Neuron (in vitro differentiated cells): ENCODE measurements at regions not wholly inside any gene's neighbourhood (a gene's known extent, or its start where the extent isn't known, plus 50 kb on each side); places are given as distances from the start of the nearest gene placed in this dataset.

Source experiments
- H2AFZ ChIP-seq: one replicate; pipeline ENCODE4 v1.6.1; 2013; ENCODE audit warnings: low read depth, mild to moderate bottlenecking, inconsistent platforms, low read length, moderate library complexity
- H3K27me3 ChIP-seq: one replicate; pipeline ENCODE4 v1.6.1; 2013; ENCODE audit warnings: low read length; ENCODE audit not compliant: insufficient read depth
- H3K36me3 ChIP-seq: one replicate; pipeline ENCODE4 v1.6.1; 2013; ENCODE audit warnings: low read length; ENCODE audit not compliant: insufficient read depth
- H3K4me1 ChIP-seq: one replicate; pipeline ENCODE4 v1.6.1; 2013; ENCODE audit warnings: low read length; ENCODE audit not compliant: insufficient read depth
- H3K4me3 ChIP-seq: 2 replicates; pipeline ENCODE4 v1.5.1; 2013; ENCODE audit warnings: mild to moderate bottlenecking, low read length, moderate library complexity
- H3K9me3 ChIP-seq: one replicate; pipeline ENCODE4 v1.6.1; 2013; ENCODE audit warnings: low read length

DNA sequence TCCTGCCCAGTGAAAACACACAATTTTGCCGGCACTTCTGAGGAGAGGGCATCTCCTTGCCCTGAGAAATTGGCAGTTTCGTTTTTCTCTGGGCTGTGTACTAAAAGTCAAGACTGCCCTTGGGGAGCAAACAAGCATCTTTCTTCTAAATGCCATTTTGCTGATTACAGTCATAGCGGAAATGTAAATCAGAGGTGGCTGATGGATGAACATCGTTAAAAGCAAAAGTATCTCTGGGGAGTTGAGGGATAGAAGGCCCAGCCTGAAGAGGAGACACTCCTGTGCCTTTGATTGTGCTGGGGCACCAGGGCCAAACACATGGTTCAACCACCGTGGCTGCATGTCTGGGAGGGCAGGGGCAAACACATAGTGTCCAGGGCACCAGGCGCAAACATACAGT lies 49.8 kb downstream of the ABCC12 start:
- Histone ChIP-seq H3K36me3 (no peaks in the 10 kb centered on the region), H3K27me3 (no peaks in the 10 kb centered on the region), H3K4me3 (no peak overlapping the region), H3K4me1 (peaks cover 11% of the 10 kb centered on the region), H2AFZ (no peak overlapping the region), H3K9me3 (no peaks in the 10 kb centered on the region)

DNA sequence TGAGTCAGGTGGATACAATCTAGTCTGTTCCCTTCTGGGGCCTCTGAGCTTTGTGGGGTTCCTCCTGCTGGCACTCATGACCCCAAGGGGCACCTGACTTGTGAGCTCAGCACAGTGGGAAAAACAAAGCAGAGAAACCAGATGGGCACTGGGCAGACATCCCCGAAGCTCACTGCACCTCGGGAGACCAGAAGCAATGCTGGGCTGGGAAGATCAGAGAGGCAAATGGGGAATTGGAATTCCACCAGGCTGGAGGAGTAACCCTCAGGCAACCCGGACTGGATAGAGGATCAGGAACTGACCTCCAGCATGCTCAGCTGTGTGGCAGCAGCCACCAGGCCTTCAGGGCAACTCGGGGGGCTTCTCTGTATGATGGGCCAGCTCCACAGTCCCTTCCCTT lies 50.3 kb downstream of the ABCC12 start:
- Histone ChIP-seq H3K9me3 (no peaks in the 10 kb centered on the region), H2AFZ (no peak overlapping the region), H3K27me3 (no peaks in the 10 kb centered on the region), H3K36me3 (no peaks in the 10 kb centered on the region), H3K4me1 (peaks cover 11% of the 10 kb centered on the region), H3K4me3 (no peak overlapping the region)

- Histone ChIP-seq H3K27me3 (no peaks in the 10 kb centered on the region), H3K9me3 (no peaks in the 10 kb centered on the region), H3K36me3 (no peaks in the 10 kb centered on the region), H2AFZ (no peak overlapping the region), H3K4me1 (peaks cover 3% of the 10 kb centered on the region), H3K4me3 (no peak overlapping the region)
Observed at GRCh38 chr16:48103591-48103990, 52.2 kb downstream of the ABCC12 start.

DNA sequence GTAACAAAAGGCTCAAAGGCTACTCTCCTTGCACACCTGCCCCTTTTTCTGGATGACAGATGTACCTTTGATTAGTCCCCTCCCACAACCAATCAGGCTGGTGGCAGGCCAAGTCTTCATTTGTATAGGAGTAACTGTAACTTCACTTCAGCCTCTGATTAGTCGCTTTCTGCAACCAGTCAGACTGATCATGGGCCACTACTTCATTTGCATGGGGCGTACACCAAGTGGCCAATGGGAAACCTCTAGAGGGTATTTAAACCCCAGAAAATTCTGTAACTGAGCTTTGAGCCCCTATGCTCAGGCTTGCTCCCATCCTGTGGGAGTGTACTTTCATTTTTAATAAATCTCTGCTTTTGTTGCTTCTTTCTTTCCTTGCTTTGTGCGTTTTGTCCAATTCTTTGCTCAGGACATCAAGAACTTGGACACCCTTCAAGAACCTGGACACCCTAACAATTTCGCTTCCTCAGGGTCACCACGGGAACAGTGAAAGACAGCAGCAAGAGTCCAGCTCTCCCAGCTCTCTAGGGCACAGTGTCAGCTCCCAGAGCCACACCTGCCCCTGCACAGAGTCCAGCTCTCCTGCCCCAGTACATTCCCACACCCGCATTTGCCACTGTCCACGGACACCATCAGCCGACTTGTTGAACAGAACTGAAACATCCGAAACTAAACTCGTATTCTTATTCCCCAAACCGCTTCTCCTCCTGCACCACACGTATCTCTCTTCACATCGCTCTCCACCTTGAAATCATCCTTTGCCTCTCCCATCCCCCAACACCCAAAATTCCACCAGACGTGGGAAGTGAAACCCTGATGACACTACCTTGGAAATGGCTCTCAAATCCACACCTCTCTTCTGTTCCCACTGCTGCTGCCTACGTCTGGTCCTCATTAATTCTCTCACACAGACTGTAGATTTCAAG lies 53.4 kb downstream of the ABCC12 start:
- H3K9me3 ChIP-seq: no peaks in the 10 kb centered on the region
- peaks cover 3% of the 10 kb centered on the region for H3K4me1 ChIP-seq
- H3K27me3 ChIP-seq: no peaks in the 10 kb centered on the region
- no peaks in the 10 kb centered on the region for H3K36me3 ChIP-seq
- no peak overlapping the region for H2AFZ ChIP-seq
- H3K4me3 ChIP-seq: no peak overlapping the region

- Histone ChIP-seq H3K27me3 (no peaks in the 10 kb centered on the region), H3K9me3 (no peaks in the 10 kb centered on the region), H3K4me3 (no peak overlapping the region), H3K4me1 (no peaks in the 10 kb centered on the region), H2AFZ (no peak overlapping the region), H3K36me3 (no peaks in the 10 kb centered on the region)
Observed at GRCh38 chr16:48101069-48101674, 54.6 kb downstream of the ABCC12 start.

GRCh38 chr16:48099455-48099854 lies 56.3 kb downstream of the ABCC12 start:
- Histone ChIP-seq H3K4me3 (no peak overlapping the region), H3K4me1 (no peaks in the 10 kb centered on the region), H2AFZ (no peak overlapping the region), H3K9me3 (no peaks in the 10 kb centered on the region), H3K27me3 (no peaks in the 10 kb centered on the region), H3K36me3 (no peaks in the 10 kb centered on the region)

DNA sequence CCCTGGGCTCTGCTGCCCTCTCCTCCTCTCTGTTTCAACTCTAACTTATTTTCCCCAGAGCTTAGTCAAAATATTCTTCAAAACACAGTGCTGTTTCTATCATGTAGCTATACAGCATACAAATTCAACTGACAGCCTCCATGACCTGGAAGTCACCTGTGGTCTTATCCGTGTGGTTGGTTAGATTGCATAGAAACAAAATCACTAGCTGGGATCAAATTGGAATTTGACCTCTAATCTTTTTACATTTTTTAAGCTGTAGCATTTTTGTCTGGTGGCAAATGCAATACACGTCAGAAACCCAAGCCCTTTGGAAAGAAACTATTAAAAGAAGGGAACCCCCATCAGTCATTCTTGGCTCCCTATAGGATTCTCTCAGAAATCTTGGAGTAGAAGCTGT lies 57.3 kb downstream of the ABCC12 start:
- Histone ChIP-seq H3K9me3 (no peaks in the 10 kb centered on the region), H3K36me3 (no peaks in the 10 kb centered on the region), H3K4me3 (no peak overlapping the region), H3K4me1 (no peaks in the 10 kb centered on the region), H3K27me3 (no peaks in the 10 kb centered on the region), H2AFZ (no peak overlapping the region)

GRCh38 chr16:48091117-48091516 lies 64.7 kb downstream of the ABCC12 start:
- H3K4me3 ChIP-seq: no peak overlapping the region

DNA sequence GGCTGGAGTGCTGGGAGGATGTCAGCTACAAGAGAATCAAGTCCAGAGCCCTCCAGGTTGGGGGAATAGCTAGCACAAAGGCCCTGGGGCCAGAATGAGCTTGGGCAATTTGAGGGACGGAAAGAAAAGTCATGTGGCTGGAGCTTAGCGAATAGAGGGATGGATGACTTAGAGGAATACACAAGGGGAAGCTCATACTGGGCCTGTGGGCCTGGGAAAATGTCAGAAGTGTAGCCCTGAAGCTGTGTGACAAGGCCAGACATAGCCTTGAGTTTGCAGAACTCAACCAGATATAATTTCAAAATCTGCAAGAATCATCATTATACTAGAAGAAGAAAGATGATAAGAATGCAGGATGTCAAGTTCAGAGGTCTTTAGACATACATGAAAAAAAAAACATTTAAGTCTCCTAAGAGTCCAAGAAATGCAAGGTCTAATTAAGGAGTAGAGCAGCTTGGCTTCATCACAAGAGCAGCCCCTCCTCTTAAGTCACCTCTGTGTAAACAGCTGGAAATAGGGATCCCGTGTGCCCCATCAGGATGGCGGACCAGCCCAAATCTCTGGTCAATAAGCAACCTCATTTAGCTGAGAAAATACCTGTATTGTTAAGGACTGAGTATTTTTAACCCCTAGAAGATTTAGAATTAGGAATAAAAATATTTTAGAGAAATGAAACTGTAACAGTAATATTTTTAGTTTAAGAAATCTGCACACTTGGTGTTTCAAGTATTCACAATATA lies 66.6 kb downstream of the ABCC12 start:
- no peaks in the 10 kb centered on the region for H3K4me1 ChIP-seq
- no peaks in the 10 kb centered on the region for H3K36me3 ChIP-seq
- no peak overlapping the region for H3K4me3 ChIP-seq
- no peak overlapping the region for H2AFZ ChIP-seq
- no peaks in the 10 kb centered on the region for H3K27me3 ChIP-seq
- no peaks in the 10 kb centered on the region for H3K9me3 ChIP-seq

More at GRCh38 chr16:48091117-48091516, 64.7 kb downstream of the ABCC12 start:
- no peaks in the 10 kb centered on the region for H3K4me1 ChIP-seq
- H2AFZ ChIP-seq: no peak overlapping the region
- H3K27me3 ChIP-seq: no peaks in the 10 kb centered on the region
- no peaks in the 10 kb centered on the region for H3K9me3 ChIP-seq
- no peaks in the 10 kb centered on the region for H3K36me3 ChIP-seq

- Histone ChIP-seq H3K4me1 (no peaks in the 10 kb centered on the region), H3K27me3 (no peaks in the 10 kb centered on the region), H3K4me3 (no peak overlapping the region), H2AFZ (no peak overlapping the region), H3K36me3 (no peaks in the 10 kb centered on the region), H3K9me3 (no peaks in the 10 kb centered on the region)
Observed at GRCh38 chr16:48087639-48088038, 68.2 kb downstream of the ABCC12 start.

DNA sequence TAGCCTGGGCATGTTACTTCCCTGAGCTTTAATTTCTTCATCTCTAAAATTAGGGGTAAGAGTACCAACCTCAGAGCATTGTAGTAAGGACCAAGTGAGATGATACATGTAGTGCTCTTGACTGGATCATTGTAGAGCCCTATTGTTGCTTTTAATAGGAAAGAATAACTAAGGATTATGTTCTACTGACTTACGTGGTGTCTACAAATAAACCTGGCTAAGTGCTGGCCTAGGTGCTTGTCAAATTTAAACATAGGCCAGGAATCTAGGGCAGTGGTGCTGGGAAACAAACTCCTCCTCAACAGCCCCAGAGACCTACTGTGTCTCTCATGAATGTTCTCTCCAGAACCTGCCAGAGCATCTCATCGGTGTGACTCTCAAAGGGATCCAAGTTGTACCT lies 69.4 kb downstream of the ABCC12 start:
- H2AFZ ChIP-seq: no peak overlapping the region
- no peaks in the 10 kb centered on the region for H3K9me3 ChIP-seq
- no peak overlapping the region for H3K4me3 ChIP-seq
- H3K27me3 ChIP-seq: no peaks in the 10 kb centered on the region
- no peaks in the 10 kb centered on the region for H3K4me1 ChIP-seq
- no peaks in the 10 kb centered on the region for H3K36me3 ChIP-seq

GRCh38 chr16:48085729-48086128 lies 70.1 kb downstream of the ABCC12 start:
- Histone ChIP-seq H2AFZ (no peak overlapping the region), H3K4me1 (no peaks in the 10 kb centered on the region), H3K9me3 (no peaks in the 10 kb centered on the region), H3K27me3 (no peaks in the 10 kb centered on the region), H3K36me3 (no peaks in the 10 kb centered on the region), H3K4me3 (no peak overlapping the region)

- H3K36me3 ChIP-seq: no peaks in the 10 kb centered on the region
- H3K4me3 ChIP-seq: no peak overlapping the region
- no peaks in the 10 kb centered on the region for H3K27me3 ChIP-seq
- no peaks in the 10 kb centered on the region for H3K9me3 ChIP-seq
- no peak overlapping the region for H2AFZ ChIP-seq
- no peaks in the 10 kb centered on the region for H3K4me1 ChIP-seq
Observed at GRCh38 chr16:48084826-48085225, 71.0 kb downstream of the ABCC12 start.
